Peyer's patch (tissue), 4 donors: ENCODE measurements at regions not wholly inside any gene's neighbourhood (a gene's known extent, or its start where the extent isn't known, plus 50 kb on each side); places are given as distances from the start of the nearest gene placed in this dataset.

Experiments used
- DNase-seq, 3 donors: peaks; one replicate each; pipeline ENCODE4 v3.0.0-alpha.2; 2017 to 2019
- H3K27ac ChIP-seq, 4 donors: fragments of 200-600 bp; sonication (generic); one replicate each; pipeline ENCODE4 v1.5.1; 2016 to 2019
- H3K27me3 ChIP-seq, 2 donors: fragments of 200-600 bp; sonication (generic); one replicate each; pipeline ENCODE4 v1.5.1; 2019
- H3K36me3 ChIP-seq, 3 donors: fragments of 200-600 bp; sonication (generic); one replicate each; pipeline ENCODE4 v1.5.1; 2016 to 2019
- H3K4me1 ChIP-seq, 4 donors: fragments of 200-600 bp; sonication (generic); one replicate each; pipeline ENCODE4 v1.5.1; 2016 to 2019
- H3K4me3 ChIP-seq, 4 donors: fragments of 200-600 bp; sonication (generic); 1 replicate in 3 of 4; 2 replicates in 1 of 4; pipeline ENCODE4 v1.5.1; 2016 to 2019; ENCODE audit warnings: mild to moderate bottlenecking in 1 of 4
- H3K9me3 ChIP-seq, 4 donors: fragments of 200-600 bp; sonication (generic); one replicate each; pipeline ENCODE4 v1.5.1; 2016 to 2019; ENCODE audit warnings: mild to moderate bottlenecking in 1 of 4
- CTCF ChIP-seq, 6 experiments: fragments of 450-650 bp in 4 of 6; fragments of 200-600 bp in 2 of 6; sonication (generic) in 1 of 6; IDR thresholded peaks; one replicate each; pipeline ENCODE4 v1.5.1; 2017 to 2019; ENCODE audit warnings: antibody characterized with exemption in 6 of 6, mild to moderate bottlenecking in 3 of 6, moderate library complexity in 1 of 6
- POLR2A ChIP-seq, 2 donors: fragments of 450-650 bp; IDR thresholded peaks; one replicate each; pipeline ENCODE4 v1.5.1; 2017; ENCODE audit warnings: antibody characterized with exemption in 2 of 2, mild to moderate bottlenecking in 2 of 2, moderate library complexity in 2 of 2

- TF ChIP-seq CTCF (IDR thresholded peaks at IDR 0.05), result no peak
- TF ChIP-seq POLR2A (IDR thresholded peaks at IDR 0.05), result no peak
- Histone ChIP-seq H3K27ac (no peak overlapping the region), H3K9me3 (no peaks in the 10 kb centered on the region), H3K4me3 (no peak overlapping the region), H3K4me1 (no peaks in the 10 kb centered on the region), H3K27me3 (no peaks in the 10 kb centered on the region), H3K36me3 (no peaks in the 10 kb centered on the region)
- no peak for DNase-seq
Measured at GRCh38 chr2:216780843-216781242, 79.0 kb downstream of the TNP1 start.

GRCh38 chr2:216777637-216778273 is 82.1 kb downstream of the TNP1 start:
- Histone ChIP-seq H3K4me1 (peaks cover 0 to 6% (median 0%) of the 10 kb centered on the region in 4 donors), H3K9me3 (no peaks in the 10 kb centered on the region), H3K36me3 (no peaks in the 10 kb centered on the region), H3K27me3 (no peaks in the 10 kb centered on the region), H3K27ac (no peak overlapping the region), H3K4me3 (no peak overlapping the region)
- no peak for TF ChIP-seq POLR2A (IDR thresholded peaks at IDR 0.05)
- TF ChIP-seq CTCF (IDR thresholded peaks at IDR 0.05), result peak in 4 of 6 experiments; percentile 24 to 62 (median 55)
- no peak for DNase-seq

GRCh38 chr2:216776066-216776850 is 80.9 kb upstream of the IGFBP5 start:
- TF ChIP-seq CTCF (IDR thresholded peaks at IDR 0.05) (no peak), POLR2A (IDR thresholded peaks at IDR 0.05) (no peak)
- Histone ChIP-seq H3K27ac (no peak overlapping the region), H3K36me3 (no peaks in the 10 kb centered on the region), H3K27me3 (no peaks in the 10 kb centered on the region), H3K4me3 (no peak overlapping the region), H3K9me3 (no peaks in the 10 kb centered on the region), H3K4me1 (peaks cover 0 to 6% (median 0%) of the 10 kb centered on the region in 4 donors)
- DNase-seq, result no peak

GRCh38 chr2:216775043-216775453 is 79.7 kb upstream of the IGFBP5 start:
- no peaks in the 10 kb centered on the region for H3K9me3 ChIP-seq
- peak overlapping the region in 1 of 4 donors; percentile 61 for H3K27ac ChIP-seq
- H3K4me3 ChIP-seq, result no peak overlapping the region
- TF ChIP-seq POLR2A (IDR thresholded peaks at IDR 0.05), result no peak
- no peak for TF ChIP-seq CTCF (IDR thresholded peaks at IDR 0.05)
- H3K36me3 ChIP-seq, result no peaks in the 10 kb centered on the region
- no peaks in the 10 kb centered on the region for H3K27me3 ChIP-seq
- DNase-seq, result no peak
- peaks cover 0 to 6% (median 0%) of the 10 kb centered on the region in 4 donors for H3K4me1 ChIP-seq

- DNase-seq, result no peak
- H3K27me3 ChIP-seq, result no peaks in the 10 kb centered on the region
- H3K4me1 ChIP-seq, result peaks cover 0 to 6% (median 0%) of the 10 kb centered on the region in 4 donors
- H3K9me3 ChIP-seq, result no peaks in the 10 kb centered on the region
- peak overlapping the region in 1 of 4 donors; percentile 61 for H3K27ac ChIP-seq
- H3K36me3 ChIP-seq, result no peaks in the 10 kb centered on the region
- TF ChIP-seq CTCF (IDR thresholded peaks at IDR 0.05), result no peak
- TF ChIP-seq POLR2A (IDR thresholded peaks at IDR 0.05), result no peak
- no peak overlapping the region for H3K4me3 ChIP-seq
Measured at GRCh38 chr2:216774620-216775019, 79.3 kb upstream of the IGFBP5 start.
